WI38 (cell line): ENCODE measurements at regions not wholly inside any gene's neighbourhood (a gene's known extent, or its start where the extent isn't known, plus 50 kb on each side); places are given as distances from the start of the nearest gene placed in this dataset.

ENCODE experiments used
- H3K4me3 ChIP-seq: 2 replicates; pipeline ENCODE4 v1.5.1; 2011; ENCODE audit warnings: low read depth, mild to moderate bottlenecking, control low read depth, low read length
- CTCF ChIP-seq: IDR thresholded peaks from 2 replicates; pipeline ENCODE4 v1.5.1; 2012; ENCODE audit warnings: low read depth, mild to moderate bottlenecking, control low read depth, low read length

GRCh38 chr2:4963106-4963505 is 729.1 kb upstream of the SOX11 start:
- no peak for TF ChIP-seq CTCF
- no peak overlapping the region for H3K4me3 ChIP-seq

- TF ChIP-seq CTCF = no peak
- H3K4me3 ChIP-seq = no peak overlapping the region
Measured at GRCh38 chr2:4964001-4964540, 728.1 kb upstream of the SOX11 start.

GRCh38 chr2:4964579-4964978 is 727.6 kb upstream of the SOX11 start:
- no peak for TF ChIP-seq CTCF
- no peak overlapping the region for H3K4me3 ChIP-seq

GRCh38 chr2:4965556-4966320 is 726.4 kb upstream of the SOX11 start:
- TF ChIP-seq CTCF = no peak
- H3K4me3 ChIP-seq = no peak overlapping the region

- H3K4me3 ChIP-seq = no peak overlapping the region
- TF ChIP-seq CTCF = no peak
Measured at GRCh38 chr2:4967206-4967605, 725.0 kb upstream of the SOX11 start.

GRCh38 chr2:4972472-4972871 is 719.7 kb upstream of the SOX11 start:
- no peak for TF ChIP-seq CTCF

GRCh38 chr2:4973354-4973753 is 718.8 kb upstream of the SOX11 start:
- no peak overlapping the region for H3K4me3 ChIP-seq
- no peak for TF ChIP-seq CTCF

More at GRCh38 chr2:4972472-4972871, 719.7 kb upstream of the SOX11 start:
- no peak overlapping the region for H3K4me3 ChIP-seq
